ENCODE measurements at regions not wholly inside any gene's neighbourhood (a gene's known extent, or its start where the extent isn't known, plus 50 kb on each side); places are given as distances from the start of the nearest gene placed in this dataset.

- TF ChIP-seq CTCF (IDR thresholded peaks at IDR 0.05; ENCODE audit: control extremely low read depth in 1 of 3, insufficient read depth in 1 of 3, low read depth in 1 of 3, low read length in 3 of 3) (no peak), CTBP2 (IDR thresholded peaks at IDR 0.05; ENCODE audit: borderline replicate concordance, insufficient read depth, insufficient read length, low read length) (no peak), NANOG (IDR thresholded peaks at IDR 0.05; ENCODE audit: insufficient read depth, low read depth, low read length, poor library complexity, severe bottlenecking) (no peak), TAF1 (IDR thresholded peaks at IDR 0.05; ENCODE audit: low read depth, low read length) (no peak), JUN (IDR thresholded peaks at IDR 0.05; ENCODE audit: low read depth, low read length) (no peak), EZH2 (IDR thresholded peaks at IDR 0.05; ENCODE audit: low read depth, low read length, severe bottlenecking) (no peak)
These were observed 134.0 kb upstream of the SEMA3D start (continued) for GRCh38 chr7:85320699-85321476.

Measured in H1 (cell line).